DMS79 treated with DMSO at 0.1 percent for 48 hours (cell line): ENCODE measurements at regions not wholly inside any gene's neighbourhood (a gene's known extent, or its start where the extent isn't known, plus 50 kb on each side); places are given as distances from the start of the nearest gene placed in this dataset.
"Not testable (repeated sequence)": the region's sequence is repeated elsewhere in the genome, so short reads cannot be mapped to it uniquely, and the experiment has no call there.

Experiments
- DNase-seq: peaks from one replicate; lab custom pipeline; 2025; lab: John Stamatoyannopoulos, UW

DNA sequence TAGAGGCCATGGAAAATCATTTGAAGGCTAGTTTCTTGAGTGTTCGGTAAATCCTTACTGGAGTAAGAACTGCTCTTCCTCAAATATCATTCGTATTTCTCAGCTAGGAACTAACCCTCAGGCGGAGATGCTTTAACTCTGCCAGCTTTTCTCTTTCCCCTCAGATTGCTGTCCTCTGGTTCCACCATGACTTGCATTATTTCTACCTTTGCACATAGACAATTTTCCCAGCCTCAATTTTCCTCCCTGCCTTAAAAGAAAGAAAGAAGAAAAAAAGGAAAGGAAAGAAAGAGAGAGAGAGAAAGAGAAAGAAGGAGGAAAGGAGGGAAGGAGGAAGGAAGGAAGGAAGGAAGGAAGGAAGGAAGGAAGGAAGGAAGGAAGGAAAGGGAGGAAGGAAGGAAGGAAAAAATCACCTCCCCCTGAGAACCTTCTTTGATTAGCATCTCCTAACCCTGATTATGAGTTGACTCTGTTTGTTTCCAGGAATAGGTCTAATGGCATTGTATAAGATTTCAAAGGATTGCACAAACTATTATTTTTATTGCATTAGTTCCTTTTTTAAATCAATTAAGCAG, 123.3 kb upstream of the FAM204A start:
- no peak for DNase-seq

DNA sequence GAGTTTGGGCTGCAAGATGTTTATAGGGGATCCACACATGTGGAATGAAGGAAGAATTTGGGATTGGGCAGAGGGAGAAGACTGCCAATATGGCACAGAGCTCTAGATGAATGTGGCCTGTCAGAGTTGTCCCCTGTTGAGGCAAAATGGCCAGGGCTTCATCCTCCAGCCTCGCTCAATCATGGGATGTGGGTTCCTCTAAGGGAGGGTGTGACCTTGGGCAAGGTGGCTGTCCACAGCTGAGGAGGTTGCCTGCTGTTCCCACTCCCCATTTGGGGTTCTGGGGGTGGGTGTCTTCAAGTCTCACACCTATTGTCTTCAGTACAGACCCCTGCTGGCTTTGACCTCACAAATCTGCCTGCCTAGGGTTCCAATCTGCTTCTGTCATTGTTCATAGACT, 121.6 kb upstream of the FAM204A start:
- no peak for DNase-seq

DNA sequence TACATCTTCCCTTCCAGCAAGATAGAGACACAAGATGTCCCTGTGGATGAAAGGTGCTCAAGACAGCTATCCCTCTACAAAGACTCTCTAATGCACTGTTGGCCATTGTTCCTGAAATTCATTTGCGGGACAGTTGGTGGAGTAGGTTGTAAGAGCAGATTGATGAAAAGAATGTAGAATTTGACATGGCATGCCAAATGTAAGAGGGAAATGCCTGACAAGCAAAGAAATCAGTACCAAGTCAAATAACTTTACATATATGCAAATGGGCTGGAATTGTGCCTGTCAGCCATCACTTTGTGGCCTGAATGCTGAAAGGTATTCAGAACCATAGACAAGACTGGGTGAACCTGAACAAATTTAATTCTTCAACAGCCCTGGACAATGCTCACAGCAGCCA, 120.3 kb upstream of the FAM204A start:
- DNase-seq: no peak

DNA sequence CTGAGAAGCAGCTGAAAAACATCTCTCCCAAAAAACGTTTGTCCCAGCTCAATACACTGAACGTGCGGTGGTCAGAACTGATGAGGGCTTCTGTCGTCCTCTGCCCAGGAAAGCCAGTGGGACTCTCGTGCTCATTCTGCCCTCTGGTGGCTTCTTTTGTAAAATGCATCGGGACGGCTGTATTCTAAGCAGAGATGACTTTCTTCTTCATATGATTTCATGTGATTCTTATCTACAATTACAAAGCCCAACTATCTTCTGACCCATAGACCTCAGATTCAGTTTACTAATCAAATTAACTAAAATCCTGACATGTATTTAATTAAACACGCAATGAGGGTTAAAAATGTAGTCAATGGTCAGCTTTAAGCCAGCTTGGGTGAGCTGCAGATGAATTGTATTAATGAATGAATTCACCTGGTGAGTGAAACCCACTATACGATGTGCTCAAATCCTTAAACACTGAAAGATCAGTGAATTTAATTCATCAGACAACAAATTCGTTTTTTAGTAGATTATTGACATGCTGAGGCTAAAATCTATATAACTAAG, 117.6 kb upstream of the FAM204A start:
- DNase-seq: peak; percentile 38

DNA sequence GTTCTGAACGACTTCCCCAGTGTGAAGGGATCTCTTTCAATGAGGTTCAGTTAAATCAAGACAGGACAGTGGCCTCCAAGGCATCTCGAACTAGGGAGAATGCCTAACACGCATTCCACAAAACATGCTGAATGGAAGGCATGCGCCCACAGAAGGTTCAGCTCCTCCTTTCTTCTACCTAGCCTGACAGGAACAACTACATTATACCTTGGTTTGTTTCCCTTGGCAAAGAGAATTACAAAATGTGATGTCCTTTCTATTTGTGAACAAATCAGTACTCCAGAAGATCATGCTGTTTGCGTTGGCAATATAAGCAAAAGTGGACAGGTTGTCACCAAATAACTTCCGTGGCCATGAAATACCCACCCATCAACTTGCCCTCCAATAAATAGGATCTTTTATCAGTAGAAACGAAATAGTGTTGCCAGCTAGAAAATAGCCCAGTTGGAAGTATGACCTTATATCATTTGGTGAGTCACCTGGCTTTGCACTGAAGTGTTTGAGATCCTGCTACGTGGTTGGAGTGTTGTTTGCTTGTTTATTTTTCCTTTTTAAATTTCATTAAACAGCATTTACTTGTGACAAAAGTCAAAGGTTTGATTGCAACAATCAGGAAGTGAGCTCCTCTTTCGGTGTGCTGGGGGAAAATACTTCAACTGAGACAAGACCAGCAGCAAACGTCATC, 117.0 kb upstream of the FAM204A start:
- DNase-seq: no peak

DNA sequence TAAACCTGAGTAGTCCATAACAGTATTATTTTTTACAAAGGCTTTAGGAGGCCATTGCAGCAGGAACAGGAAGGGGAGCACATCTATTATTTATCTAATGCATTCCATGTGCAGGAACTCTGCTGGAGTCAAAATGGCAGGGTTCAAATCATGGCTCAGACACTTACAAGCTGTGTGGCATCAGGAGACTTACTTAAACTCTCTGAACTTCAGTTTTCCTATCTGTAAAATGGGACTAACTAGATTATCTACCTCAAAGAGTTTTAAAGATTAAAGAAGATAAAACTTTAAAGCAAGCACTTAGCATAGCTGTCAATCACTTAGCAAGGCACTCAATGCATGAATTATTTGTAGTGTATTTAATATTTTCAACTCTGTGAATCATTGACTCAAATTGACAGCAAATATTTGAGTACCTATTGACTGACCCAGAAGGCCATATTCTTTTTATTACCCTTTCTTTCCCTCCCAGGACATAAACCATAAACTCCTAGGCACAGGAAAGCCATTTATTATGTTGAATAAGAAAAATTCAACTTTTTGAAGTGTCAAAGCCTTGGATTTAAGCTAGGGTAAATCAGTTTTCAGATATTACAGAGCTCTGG, 115.8 kb upstream of the FAM204A start:
- DNase-seq: no peak

DNA sequence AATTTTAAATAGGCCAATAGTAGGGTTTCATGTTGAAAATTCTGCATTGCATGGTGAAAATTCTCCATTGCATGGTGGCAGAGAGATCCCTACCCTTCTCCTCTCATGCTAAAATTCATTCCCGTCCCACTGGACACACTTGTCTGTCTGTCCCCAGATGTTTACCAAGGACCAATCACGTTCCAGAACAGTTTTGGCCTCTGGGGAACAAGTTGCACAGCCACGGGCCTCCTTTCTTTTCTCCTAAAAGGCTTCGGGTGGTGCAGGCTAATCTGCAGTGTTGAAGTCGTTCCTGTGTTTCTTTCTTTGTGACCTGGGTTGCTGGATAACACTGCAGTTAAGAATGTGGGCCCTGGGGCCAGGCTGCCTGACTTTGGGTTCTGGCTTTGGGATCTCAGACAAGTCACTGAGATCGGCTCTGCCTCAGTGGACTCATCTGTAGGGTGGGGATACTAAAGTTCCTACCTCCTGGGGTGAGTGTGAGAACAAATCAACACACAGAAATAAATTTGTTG, 113.1 kb upstream of the FAM204A start:
- DNase-seq: no peak

DNA sequence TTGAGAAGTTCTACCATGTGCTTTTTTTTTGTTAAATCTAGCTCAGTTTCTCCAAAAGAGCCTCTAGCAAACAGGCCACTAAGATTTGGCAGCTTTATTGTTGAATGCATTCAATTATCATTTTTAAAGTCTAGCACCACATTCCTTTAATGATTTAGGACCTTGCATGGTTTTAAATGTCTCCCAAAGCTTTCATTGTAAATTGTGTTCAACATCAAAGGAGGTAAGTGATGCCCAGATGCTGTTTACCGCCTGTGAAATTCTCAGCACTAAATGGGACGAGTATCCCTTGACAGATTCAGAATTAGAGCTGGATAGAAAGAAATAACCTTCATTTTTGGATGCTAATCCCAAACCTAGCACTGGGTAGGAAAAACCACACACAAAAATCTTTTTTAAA, 112.1 kb upstream of the FAM204A start:
- DNase-seq: no peak

DNA sequence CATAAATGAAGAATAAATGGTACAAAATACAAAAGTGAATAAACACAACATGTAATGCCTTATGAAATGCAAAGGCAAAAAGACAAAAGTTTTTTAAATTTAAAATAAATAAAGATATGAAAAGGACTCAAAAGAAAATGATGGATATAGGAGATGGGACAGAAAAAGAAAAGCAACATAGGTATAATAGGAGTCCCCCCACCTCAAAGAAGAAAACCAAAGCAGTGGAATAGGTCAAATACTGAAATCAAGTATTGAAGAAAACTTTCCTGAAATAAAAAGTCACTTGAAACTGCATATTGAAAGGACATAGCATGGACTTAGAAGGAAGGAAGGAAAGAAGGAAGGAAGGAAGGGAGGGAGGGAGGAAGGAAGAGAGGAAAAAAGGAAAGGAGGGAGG, 110.0 kb upstream of the FAM204A start:
- DNase-seq: no peak

DNA sequence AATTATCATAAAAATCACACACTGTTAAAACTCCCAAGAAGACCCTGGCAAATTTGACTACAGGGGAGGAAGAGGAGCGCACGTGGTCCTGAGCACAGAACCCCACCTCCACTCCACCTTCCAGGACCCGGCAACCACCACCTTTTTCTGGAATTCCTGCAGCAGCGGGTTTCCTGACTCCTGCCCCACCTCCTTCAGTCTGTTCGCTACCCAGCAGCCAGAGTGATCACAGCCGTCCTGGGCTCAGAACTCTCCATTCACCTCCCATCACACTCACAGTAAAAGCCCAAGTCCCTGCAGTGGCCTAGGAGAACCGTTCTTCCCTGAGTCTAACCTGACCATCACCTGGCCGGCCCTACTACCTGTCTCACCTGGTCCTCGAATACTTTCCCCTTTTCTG, 107.4 kb upstream of the FAM204A start:
- no peak for DNase-seq

DNA sequence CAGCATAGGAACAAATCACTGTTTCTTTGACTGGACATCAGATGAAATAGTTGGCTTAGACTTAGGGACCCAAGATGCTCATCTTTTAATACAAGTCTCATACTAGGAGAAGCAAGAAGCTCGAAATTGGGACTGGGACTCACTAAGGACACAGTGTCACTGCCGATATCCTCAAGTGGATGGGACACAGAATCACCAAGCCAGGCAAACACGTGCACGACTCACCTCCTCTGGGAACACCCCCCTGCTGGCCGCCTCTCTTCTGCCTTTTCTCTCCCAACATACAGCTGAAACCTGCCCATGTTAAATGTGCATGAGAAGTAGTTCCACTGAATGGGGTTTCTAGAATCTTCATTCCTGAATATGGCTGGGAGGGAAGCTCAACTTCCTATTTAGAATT, 106.6 kb upstream of the FAM204A start:
- no peak for DNase-seq

DNA sequence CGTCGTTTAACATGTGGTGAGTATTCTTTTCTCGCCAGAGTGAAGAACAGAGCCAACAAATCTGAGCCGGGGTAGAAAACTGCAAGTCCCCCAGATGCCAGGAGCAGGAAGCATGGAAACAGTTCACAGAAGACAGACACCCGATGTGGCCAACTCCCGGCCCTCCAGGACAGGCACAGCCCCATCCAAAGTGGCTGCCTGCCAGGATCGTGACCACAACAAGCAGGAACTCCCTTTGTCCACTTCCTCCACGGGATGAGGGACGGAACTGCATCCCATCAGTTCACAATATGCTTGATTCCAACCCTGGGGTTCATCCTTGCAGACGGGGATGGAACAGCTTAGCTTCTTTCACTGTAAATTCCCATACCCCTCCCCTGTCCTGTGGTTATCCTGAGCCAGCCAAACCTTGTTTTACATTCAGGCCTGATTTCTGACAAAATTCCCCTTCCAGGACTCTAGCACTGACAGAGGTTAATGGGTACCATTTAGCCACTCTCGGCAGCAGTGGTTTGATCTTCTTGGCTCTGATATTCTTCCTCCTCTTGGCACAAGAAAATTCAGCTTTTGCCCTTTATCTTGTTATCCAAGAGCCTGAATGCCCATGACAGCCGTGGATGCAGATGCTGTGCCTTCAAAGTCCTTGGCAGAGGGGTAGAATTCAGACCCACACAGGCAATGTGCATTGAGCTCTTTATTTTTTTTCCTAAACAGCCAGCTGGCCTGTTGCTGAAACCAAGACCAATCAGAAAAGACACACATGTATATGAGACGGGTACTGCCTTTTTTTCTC, 105.5 kb upstream of the FAM204A start:
- no peak for DNase-seq

DNA sequence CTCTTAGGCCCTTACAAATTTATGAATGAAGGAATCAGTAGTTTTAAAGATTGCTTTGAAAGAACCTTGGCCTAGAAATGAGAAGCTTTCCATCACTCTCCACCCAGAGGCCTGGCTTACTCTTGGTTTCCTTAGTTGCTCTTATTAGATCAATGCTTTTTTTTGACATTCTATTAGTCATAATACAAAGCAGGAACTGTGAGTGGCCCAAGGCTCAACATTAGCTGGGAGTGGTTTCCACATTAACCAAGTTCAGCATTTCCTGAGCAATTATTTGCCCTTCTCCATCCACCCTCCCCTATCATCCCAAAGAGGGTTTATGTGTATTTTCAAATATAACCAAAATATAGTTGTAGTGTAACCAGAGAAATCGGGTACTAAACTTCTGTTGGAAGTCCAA, 103.4 kb upstream of the FAM204A start:
- no peak for DNase-seq

DNA sequence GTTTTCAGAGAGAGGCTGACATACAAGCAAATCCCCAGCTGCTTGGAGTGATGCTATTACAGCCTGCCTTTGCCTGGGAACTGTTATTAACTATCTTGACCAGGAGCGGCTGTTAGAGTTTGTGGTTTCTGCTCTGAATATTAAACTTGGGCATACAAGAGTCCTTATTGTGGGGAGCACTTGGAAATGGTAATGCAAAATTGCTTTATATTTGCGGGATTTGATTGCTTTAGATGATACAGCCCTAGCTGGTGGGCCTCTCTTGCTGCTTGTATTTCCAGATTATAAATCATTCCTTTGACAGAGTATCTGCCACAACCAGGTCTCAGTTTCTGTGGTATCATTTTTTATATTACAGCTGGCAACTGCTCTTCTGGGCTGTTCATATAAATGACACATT, 101.9 kb upstream of the FAM204A start:
- DNase-seq: peak; percentile 28

DNA sequence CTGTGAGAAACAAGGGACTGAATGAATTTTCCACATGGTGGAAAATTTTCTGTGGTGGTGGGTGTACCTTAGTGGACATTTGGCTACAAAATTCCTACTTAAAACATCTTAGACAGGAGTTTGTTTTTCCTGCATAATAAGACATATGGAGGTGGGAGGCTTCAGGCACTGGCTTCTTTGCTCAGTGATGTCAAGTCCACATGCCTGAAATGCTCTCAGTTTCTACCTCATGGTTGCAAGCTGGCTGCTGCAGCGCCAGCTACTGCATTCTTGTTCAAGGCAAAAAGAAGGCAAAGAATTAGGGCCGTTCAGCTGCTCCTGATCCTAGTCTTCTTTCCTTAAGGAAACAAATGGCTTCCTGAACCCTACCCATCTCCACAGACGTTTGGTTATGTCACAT, 99.9 kb upstream of the FAM204A start:
- DNase-seq: no peak

DNA sequence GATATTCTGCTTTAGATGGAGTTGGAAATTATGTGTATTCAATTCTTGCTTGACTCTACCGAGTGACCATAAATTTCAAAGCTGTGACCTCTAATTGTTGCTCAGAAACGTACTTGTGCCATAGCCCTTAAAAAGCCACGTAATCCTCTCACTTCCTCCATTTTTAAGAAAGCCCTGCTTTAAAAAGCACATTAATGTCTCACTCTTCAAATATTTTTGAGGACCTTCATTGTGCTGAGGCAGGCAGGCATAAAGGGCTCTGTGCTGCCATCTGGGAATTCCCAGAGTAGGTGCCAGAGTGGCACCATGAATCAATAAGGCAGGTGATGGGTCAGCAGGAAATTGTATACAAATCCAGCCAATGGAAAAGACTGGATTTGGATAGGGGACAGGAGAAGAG, 97.7 kb upstream of the FAM204A start:
- DNase-seq: no peak

DNA sequence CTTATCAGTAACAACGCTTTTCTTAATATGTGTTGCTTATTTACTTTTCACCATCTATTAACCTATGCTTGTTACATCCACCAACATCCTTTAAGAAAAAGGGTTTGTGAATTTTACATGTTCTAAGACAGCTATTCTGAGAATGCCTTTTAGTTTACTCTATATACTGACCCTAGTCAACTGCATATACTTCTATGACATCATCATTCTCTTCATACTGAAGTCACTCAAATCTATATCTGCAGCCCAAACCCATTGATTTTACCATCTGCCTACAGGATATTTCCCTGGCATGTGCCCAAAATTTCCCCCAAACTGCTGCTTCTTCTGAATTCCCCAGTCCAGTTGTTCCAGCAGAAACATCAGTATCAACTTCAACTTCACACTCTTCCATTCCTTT, 94.6 kb upstream of the FAM204A start:
- DNase-seq: no peak

DNA sequence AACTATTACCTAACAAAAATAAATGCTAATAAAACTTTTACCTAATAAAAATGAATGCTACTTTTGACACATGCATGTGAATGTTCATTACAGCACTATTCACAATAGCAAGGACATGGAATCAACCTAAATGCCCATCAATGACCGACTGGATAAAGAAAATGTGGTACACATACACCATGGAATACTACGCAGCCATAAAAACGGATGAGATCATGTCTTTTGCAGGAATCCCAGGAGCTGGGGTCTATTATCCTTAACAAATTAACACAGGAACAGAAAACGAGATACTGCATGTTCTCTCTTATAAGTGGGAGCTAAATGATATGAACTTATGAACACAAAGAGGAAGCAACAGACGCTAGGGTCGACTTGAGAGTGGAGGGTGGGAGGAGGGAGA, 88.1 kb upstream of the FAM204A start:
- DNase-seq: no peak

DNA sequence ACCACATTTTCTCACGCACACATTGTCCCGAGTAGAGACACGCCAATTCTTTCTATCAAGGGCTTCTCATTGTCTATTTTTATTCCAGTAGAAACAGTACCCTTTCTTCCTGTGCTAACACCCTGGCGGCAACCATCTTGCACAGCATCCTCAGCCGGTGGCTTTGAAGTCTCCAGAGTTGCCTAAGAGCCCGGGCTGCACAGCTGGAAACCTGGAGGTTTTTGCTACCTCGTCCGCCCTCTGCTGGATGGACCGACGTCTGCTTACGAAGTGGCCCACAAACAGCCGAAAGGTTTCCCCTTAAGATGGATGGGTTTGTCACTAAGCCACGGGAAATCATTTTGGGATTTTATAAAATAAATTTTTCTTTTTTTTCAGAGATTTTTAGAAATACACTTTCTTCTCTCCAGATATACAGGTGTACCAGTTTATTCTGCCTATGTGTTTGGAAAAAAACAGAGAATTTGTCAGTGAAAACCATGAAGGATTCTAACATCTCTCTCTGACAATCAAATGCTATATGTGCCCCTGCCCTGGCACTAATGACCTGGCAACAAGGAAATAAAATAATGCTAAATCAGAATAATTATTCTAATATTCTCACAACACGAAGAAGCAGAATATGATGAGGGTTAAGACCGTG, 81.8 kb upstream of the FAM204A start:
- no peak for DNase-seq

DNA sequence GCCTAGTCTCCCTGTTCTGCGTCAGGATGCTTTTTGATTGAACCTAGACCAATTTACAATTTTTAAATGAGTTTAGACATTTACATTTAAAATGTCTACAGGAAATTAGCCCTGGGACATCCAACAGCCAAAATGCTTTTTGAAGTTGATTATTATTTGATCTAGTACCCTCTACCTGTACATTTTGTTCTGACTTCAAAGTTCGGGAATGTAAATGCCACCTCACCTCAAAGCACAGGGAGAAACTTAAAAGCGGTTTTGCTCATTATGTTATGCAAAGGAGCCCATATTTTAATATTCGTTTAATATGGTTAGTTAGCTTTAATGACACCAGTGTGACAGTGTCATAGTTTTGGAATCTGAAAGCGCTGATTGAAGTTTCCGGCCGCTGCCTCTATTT, 80.1 kb upstream of the FAM204A start:
- DNase-seq: no peak

DNA sequence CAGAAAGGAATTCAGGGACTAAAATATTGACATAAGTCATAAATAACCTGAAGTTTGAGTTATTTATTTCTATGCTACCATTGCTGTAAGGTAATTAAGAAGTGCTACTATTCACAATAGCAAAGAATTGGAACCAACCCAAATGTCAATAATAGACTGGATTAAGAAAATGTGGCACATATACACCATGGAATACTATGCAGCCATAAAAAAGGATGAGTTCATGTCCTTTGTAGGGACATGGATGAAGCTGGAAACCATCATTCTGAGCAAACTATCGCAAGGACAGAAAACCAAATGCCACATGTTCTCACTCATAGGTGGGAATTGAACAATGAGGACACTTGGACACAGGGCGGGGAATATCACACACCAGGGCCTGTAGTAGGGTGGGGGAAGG, 77.9 kb upstream of the FAM204A start:
- DNase-seq: not testable (repeated sequence)

DNA sequence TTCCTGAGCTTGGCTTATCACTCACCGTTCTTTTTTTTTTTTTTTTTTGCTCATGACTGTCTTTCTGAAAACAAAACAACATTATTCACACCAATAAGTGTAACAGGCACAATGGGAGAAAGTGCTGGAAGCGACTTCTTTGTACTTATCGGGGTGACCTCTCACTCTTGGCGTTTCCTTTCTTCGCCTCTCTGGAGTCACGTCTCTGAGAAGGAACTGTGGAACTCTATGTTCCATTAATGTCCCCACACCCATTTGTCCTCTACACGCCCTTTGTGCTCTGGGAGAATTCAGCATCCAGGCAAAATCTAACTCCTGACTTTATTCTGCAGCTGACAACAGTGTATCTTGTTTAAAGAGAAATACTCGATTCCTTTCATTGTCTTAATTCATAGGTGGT, 70.8 kb upstream of the FAM204A start:
- DNase-seq: no peak
